ENCODE measurements at regions not wholly inside any gene's neighbourhood (a gene's known extent, or its start where the extent isn't known, plus 50 kb on each side); places are given as distances from the start of the nearest gene placed in this dataset.

GRCh38 chr10:118850418-118851061 lies 95.8 kb upstream of the CACUL1 start:
- H3K36me3 ChIP-seq (ENCODE audit: control insufficient read depth, insufficient read depth, low read length) = no peaks in the 10 kb centered on the region
- H3K4me1 ChIP-seq (ENCODE audit: control insufficient read depth, insufficient read depth, low read length) = no peaks in the 10 kb centered on the region
- H3K27me3 ChIP-seq (ENCODE audit: control insufficient read depth, insufficient read depth, low read length, poor library complexity, severe bottlenecking) = no peaks in the 10 kb centered on the region
- H3K9me3 ChIP-seq (ENCODE audit: control insufficient read depth, low read length) = no peaks in the 10 kb centered on the region
- 5 to 6% methylated on average over 2 of the region's 3 CpGs for WGBS, 2 experiments
- H3K4me3 ChIP-seq (ENCODE audit: insufficient read depth, low read depth, low read length) = no peak overlapping the region
- H3K27ac ChIP-seq (ENCODE audit: insufficient read depth, low read depth, low read length, poor library complexity, severe bottlenecking) = no peak overlapping the region

- Histone ChIP-seq H3K4me1 (ENCODE audit: control insufficient read depth, insufficient read depth, low read length) (no peaks in the 10 kb centered on the region), H3K4me3 (ENCODE audit: insufficient read depth, low read depth, low read length) (no peak overlapping the region), H3K27me3 (ENCODE audit: control insufficient read depth, insufficient read depth, low read length, poor library complexity, severe bottlenecking) (no peaks in the 10 kb centered on the region), H3K36me3 (ENCODE audit: control insufficient read depth, insufficient read depth, low read length) (no peaks in the 10 kb centered on the region), H3K27ac (ENCODE audit: insufficient read depth, low read depth, low read length, poor library complexity, severe bottlenecking) (no peak overlapping the region), H3K9me3 (ENCODE audit: control insufficient read depth, low read length) (no peaks in the 10 kb centered on the region)
- 89 to 91% methylated on average over 9 of the region's 9 CpGs for WGBS, 2 experiments
Observed at GRCh38 chr10:118851062-118852035, 96.6 kb upstream of the CACUL1 start.

DNA sequence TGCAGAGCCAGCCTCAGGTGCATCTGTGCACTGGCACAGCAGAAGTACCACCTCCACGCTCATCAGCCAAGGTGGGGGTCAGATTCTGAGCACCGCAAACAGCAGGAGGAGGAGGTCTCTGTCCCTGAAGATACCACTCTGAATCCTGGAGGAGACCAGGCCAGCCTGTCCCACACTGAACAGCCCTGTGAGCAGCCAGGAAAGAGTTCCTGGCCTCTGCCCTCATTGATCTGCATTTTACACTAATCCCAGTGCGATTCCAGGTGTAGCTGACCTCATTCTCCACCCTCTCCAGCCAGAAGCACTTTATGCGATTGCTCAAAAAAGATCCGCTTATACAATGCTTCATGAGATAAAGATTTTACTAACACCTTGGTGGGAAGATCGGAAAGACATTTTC lies 99.1 kb upstream of the CACUL1 start:
- no peaks in the 10 kb centered on the region for H3K36me3 ChIP-seq (ENCODE audit: control insufficient read depth, insufficient read depth, low read length)
- 93 to 94% methylated on average over 6 of the region's 6 CpGs for WGBS, 2 experiments
- H3K9me3 ChIP-seq (ENCODE audit: control insufficient read depth, low read length) = no peaks in the 10 kb centered on the region
- H3K4me3 ChIP-seq (ENCODE audit: insufficient read depth, low read depth, low read length) = no peak overlapping the region
- H3K27ac ChIP-seq (ENCODE audit: insufficient read depth, low read depth, low read length, poor library complexity, severe bottlenecking) = no peak overlapping the region
- H3K4me1 ChIP-seq (ENCODE audit: control insufficient read depth, insufficient read depth, low read length) = no peaks in the 10 kb centered on the region
- H3K27me3 ChIP-seq (ENCODE audit: control insufficient read depth, insufficient read depth, low read length, poor library complexity, severe bottlenecking) = no peaks in the 10 kb centered on the region

DNA sequence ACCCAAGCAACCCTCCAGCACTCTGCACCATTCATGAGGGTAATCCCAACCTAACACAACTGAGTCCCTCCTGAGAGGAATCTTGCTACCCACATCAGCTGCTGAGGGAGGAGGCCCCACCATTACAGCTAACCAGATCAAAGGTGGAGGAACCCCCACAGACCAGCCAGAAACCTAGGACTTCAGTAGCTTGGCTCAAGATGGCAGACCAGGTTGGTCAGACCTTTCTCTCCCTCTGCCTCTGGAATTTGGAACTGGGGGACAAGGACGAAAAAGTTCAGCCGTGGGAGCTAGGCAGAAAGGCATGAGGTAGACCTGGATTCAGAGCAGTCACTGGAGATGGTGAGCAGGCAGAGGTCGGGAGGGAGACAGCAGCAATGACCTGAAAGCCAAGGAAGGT lies 101.3 kb upstream of the CACUL1 start:
- H3K27me3 ChIP-seq (ENCODE audit: control insufficient read depth, insufficient read depth, low read length, poor library complexity, severe bottlenecking) = no peaks in the 10 kb centered on the region
- no peak overlapping the region for H3K27ac ChIP-seq (ENCODE audit: insufficient read depth, low read depth, low read length, poor library complexity, severe bottlenecking)
- H3K4me3 ChIP-seq (ENCODE audit: insufficient read depth, low read depth, low read length) = no peak overlapping the region
- H3K9me3 ChIP-seq (ENCODE audit: control insufficient read depth, low read length) = no peaks in the 10 kb centered on the region
- no peaks in the 10 kb centered on the region for H3K4me1 ChIP-seq (ENCODE audit: control insufficient read depth, insufficient read depth, low read length)
- H3K36me3 ChIP-seq (ENCODE audit: control insufficient read depth, insufficient read depth, low read length) = no peaks in the 10 kb centered on the region
- 89 to 93% methylated on average over 3 of the region's 3 CpGs for WGBS, 2 experiments

GRCh38 chr10:118865998-118866693 lies 111.4 kb upstream of the CACUL1 start:
- no peaks in the 10 kb centered on the region for H3K36me3 ChIP-seq (ENCODE audit: control insufficient read depth, insufficient read depth, low read length)
- no peaks in the 10 kb centered on the region for H3K27me3 ChIP-seq (ENCODE audit: control insufficient read depth, insufficient read depth, low read length, poor library complexity, severe bottlenecking)
- WGBS, 2 experiments = 65 to 78% methylated on average over 6 of the region's 6 CpGs
- no peaks in the 10 kb centered on the region for H3K9me3 ChIP-seq (ENCODE audit: control insufficient read depth, low read length)
- H3K4me3 ChIP-seq (ENCODE audit: insufficient read depth, low read depth, low read length) = no peak overlapping the region
- no peak overlapping the region for H3K27ac ChIP-seq (ENCODE audit: insufficient read depth, low read depth, low read length, poor library complexity, severe bottlenecking)
- no peaks in the 10 kb centered on the region for H3K4me1 ChIP-seq (ENCODE audit: control insufficient read depth, insufficient read depth, low read length)

DNA sequence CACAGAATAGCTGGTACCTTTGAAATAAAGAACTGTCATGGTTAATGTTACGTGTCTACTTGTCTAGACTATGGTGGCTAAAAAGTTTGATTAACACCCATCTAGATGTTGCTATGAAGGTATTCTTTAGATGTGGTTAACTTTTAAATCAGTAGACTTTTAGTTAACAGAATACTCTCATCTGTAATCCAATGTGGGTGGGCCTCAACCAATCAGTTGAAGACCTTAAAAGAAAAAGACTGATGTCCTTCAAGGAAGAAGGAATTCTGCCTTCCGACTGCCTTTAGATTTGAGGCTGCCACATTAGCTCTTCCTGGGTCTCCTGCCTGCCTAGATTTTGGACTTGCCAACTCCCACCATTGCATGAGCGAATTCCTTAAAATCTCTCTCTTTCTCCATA lies 113.0 kb upstream of the CACUL1 start:
- H3K27me3 ChIP-seq (ENCODE audit: control insufficient read depth, insufficient read depth, low read length, poor library complexity, severe bottlenecking) = no peaks in the 10 kb centered on the region
- 91 to 96% methylated on average over 2 of the region's 3 CpGs for WGBS, 2 experiments
- no peak overlapping the region for H3K4me3 ChIP-seq (ENCODE audit: insufficient read depth, low read depth, low read length)
- H3K27ac ChIP-seq (ENCODE audit: insufficient read depth, low read depth, low read length, poor library complexity, severe bottlenecking) = no peak overlapping the region
- H3K4me1 ChIP-seq (ENCODE audit: control insufficient read depth, insufficient read depth, low read length) = no peaks in the 10 kb centered on the region
- H3K9me3 ChIP-seq (ENCODE audit: control insufficient read depth, low read length) = no peaks in the 10 kb centered on the region
- no peaks in the 10 kb centered on the region for H3K36me3 ChIP-seq (ENCODE audit: control insufficient read depth, insufficient read depth, low read length)

DNA sequence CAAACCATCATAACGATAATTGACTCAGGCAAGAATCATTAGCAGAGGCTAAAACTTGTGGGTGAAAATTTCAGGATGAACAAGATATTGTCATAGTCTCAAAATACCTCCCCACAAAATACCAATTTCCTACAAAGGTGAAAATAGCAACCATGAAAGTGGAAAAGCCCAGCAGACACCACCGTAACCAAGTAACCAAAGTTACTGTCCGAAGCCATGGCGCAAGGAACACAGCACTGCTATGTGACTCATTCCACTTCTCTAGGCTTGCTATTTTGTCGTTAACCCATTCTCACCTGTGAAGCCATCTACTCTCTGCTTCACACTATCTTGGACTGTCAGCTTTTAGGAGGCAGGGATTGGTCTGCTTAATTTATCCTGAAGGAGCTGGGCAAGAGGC lies 113.8 kb upstream of the CACUL1 start:
- no peaks in the 10 kb centered on the region for H3K4me1 ChIP-seq (ENCODE audit: control insufficient read depth, insufficient read depth, low read length)
- H3K27me3 ChIP-seq (ENCODE audit: control insufficient read depth, insufficient read depth, low read length, poor library complexity, severe bottlenecking) = no peaks in the 10 kb centered on the region
- no peaks in the 10 kb centered on the region for H3K9me3 ChIP-seq (ENCODE audit: control insufficient read depth, low read length)
- WGBS, 2 experiments = 71% methylated on average over 5 of the region's 5 CpGs
- no peaks in the 10 kb centered on the region for H3K36me3 ChIP-seq (ENCODE audit: control insufficient read depth, insufficient read depth, low read length)
- H3K4me3 ChIP-seq (ENCODE audit: insufficient read depth, low read depth, low read length) = no peak overlapping the region
- no peak overlapping the region for H3K27ac ChIP-seq (ENCODE audit: insufficient read depth, low read depth, low read length, poor library complexity, severe bottlenecking)

DNA sequence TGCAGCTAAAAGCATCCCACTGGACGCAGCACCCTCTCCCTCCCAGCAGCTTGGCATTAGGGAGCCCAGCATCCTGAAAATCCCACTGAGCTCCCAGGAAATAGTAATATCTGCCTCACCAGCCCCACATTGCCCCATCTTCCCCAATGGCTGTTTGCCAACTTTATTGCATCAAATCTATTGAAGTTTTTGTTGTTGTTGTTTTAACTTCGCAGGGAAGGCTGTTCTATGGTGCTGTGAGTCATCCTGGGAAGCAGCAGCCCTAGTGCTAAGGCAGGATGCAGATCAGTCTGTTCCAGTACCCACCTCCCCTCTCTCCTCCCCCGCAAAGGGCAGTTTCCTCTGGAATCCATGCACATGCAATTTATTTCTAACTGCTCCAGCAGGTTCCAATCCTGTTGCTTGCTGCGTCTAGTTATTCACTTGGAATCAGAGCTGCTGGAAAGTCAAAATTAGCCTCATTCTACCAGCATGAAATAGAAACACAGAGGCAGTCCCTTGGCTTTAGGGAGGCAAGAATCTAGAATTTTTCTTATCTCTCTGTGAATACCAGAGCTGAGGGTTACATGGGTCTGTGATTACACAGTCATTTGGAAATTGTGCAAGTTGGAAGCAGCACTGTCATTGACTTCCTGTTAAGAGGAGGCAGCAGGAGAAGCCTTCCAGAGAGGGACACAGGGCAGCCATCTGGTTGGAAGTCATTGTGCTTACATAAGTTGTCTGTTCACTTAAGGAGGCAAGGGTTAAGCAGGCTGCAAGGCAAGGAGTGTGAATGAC lies 115.9 kb upstream of the CACUL1 start:
- WGBS, 2 experiments = 68 to 69% methylated on average over 3 to 4 of the region's 4 CpGs
- Histone ChIP-seq H3K27me3 (ENCODE audit: control insufficient read depth, insufficient read depth, low read length, poor library complexity, severe bottlenecking) (no peaks in the 10 kb centered on the region), H3K27ac (ENCODE audit: insufficient read depth, low read depth, low read length, poor library complexity, severe bottlenecking) (no peak overlapping the region), H3K4me3 (ENCODE audit: insufficient read depth, low read depth, low read length) (no peak overlapping the region), H3K36me3 (ENCODE audit: control insufficient read depth, insufficient read depth, low read length) (no peaks in the 10 kb centered on the region), H3K9me3 (ENCODE audit: control insufficient read depth, low read length) (no peaks in the 10 kb centered on the region), H3K4me1 (ENCODE audit: control insufficient read depth, insufficient read depth, low read length) (no peaks in the 10 kb centered on the region)

DNA sequence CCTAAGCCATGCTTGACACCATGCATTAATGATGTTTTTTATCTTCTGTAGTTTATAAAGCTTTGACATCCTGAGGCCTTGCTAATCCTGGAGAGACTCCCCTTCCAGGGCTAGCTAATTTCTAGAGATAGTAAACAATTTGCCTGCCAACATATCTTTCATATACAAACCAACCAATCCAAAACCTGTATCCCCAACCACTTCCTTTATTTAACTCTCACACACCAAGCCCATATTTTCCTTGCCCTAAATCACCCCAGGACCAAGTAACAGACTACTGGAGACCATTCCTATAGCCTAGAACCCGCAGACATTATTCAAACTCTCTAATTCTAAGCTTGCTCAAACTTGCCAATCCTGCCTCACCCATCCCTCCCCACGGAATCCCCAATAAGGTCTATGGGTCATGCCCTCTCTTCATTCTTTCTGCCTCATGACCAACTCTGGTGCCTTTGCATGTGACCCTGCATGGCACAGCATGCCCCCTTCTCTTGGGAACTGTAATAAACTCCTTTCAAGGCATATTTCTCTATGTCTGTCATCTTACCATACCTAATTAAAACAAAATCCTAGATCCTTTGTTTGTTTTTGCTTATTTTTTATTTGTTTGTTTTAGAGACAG lies 116.6 kb upstream of the CACUL1 start:
- no peaks in the 10 kb centered on the region for H3K9me3 ChIP-seq (ENCODE audit: control insufficient read depth, low read length)
- H3K4me3 ChIP-seq (ENCODE audit: insufficient read depth, low read depth, low read length) = no peak overlapping the region
- no peaks in the 10 kb centered on the region for H3K4me1 ChIP-seq (ENCODE audit: control insufficient read depth, insufficient read depth, low read length)
- H3K27ac ChIP-seq (ENCODE audit: insufficient read depth, low read depth, low read length, poor library complexity, severe bottlenecking) = no peak overlapping the region
- H3K27me3 ChIP-seq (ENCODE audit: control insufficient read depth, insufficient read depth, low read length, poor library complexity, severe bottlenecking) = no peaks in the 10 kb centered on the region
- H3K36me3 ChIP-seq (ENCODE audit: control insufficient read depth, insufficient read depth, low read length) = no peaks in the 10 kb centered on the region
- 88 to 93% methylated on average over 2 of the region's 2 CpGs for WGBS, 2 experiments
